ENCODE measurements at regions not wholly inside any gene's neighbourhood (a gene's known extent, or its start where the extent isn't known, plus 50 kb on each side); places are given as distances from the start of the nearest gene placed in this dataset.

DNA sequence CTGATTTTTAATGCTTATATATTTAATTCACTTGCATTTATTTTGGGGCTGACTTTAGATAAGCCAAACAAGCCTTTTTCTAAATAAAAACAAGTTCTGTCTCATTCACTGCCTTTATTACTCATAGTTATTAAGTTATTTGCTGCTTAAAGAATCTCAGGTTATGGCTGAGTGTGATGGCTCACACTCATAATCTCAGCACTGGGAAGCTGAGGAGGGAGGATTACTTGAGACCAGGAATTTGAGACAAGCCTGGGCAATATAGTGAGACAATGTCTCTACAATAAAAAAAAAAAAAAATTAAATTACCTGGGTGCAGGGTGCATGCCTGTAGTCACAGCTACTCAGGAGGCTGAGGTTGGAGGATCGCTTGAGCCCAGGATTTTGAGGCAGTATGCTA lies 85.0 kb upstream of the MAN2A1 start:
- TF ChIP-seq, protein P1, sequence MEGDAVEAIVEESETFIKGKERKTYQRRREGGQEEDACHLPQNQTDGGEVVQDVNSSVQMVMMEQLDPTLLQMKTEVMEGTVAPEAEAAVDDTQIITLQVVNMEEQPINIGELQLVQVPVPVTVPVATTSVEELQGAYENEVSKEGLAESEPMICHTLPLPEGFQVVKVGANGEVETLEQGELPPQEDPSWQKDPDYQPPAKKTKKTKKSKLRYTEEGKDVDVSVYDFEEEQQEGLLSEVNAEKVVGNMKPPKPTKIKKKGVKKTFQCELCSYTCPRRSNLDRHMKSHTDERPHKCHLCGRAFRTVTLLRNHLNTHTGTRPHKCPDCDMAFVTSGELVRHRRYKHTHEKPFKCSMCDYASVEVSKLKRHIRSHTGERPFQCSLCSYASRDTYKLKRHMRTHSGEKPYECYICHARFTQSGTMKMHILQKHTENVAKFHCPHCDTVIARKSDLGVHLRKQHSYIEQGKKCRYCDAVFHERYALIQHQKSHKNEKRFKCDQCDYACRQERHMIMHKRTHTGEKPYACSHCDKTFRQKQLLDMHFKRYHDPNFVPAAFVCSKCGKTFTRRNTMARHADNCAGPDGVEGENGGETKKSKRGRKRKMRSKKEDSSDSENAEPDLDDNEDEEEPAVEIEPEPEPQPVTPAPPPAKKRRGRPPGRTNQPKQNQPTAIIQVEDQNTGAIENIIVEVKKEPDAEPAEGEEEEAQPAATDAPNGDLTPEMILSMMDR (IDR thresholded peaks at IDR 0.05; ENCODE audit: insufficient read depth, low read length, missing control alignments) = no peak
- H3K4me3 ChIP-seq (ENCODE audit: low read depth, low read length) = no peak overlapping the region
- DNase-seq (ENCODE audit: low read depth, low spot score) = no peak
- CTCF ChIA-PET = no interaction called here
- POLR2A ChIA-PET = no interaction called here

DNA sequence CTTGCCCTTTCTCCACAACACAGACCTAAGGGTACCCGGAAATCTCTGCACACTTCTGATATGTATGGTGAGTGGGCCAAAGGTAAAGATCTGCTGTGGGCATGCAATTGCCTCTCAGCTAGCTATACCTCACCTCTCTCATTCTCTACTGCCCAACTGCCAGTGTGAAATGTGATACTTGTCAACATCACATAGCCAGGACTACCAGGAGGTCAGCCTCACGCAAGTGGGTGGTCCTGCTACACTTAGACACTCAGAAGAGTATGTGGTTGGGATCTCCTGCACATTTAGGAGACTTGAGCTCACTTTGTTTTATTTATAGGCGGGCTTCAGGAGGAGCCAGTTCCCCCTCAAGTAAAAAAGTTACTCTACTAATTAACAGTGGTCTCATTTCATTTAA lies 88.0 kb upstream of the MAN2A1 start:
- POLR2A ChIA-PET = no interaction called here
- CTCF ChIA-PET = no interaction called here
- no peak overlapping the region for H3K4me3 ChIP-seq (ENCODE audit: low read depth, low read length)
- no peak for DNase-seq (ENCODE audit: low read depth, low spot score)
- TF ChIP-seq, protein P1 (IDR thresholded peaks at IDR 0.05; ENCODE audit: insufficient read depth, low read length, missing control alignments) = no peak

DNA sequence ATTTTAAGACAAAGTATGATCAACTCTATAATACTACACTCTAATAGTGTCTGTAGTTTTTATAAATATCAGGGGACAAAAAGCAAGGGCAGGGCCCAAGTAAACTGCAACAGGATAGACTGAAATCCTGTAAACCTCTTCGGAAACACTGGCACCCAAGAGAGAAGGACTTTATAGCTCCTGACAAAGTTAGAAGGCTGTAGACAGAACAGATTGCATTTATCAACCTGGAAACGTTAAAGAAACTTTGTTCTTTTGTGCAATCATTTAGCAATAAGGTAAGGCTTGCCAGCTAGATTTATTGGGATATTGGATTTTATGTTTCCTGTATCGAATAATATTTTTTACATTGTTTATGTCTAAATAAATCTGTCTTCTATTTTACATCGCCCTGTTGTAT lies 91.8 kb upstream of the MAN2A1 start:
- DNase-seq (ENCODE audit: low read depth, low spot score) = no peak
- TF ChIP-seq, protein P1 (IDR thresholded peaks at IDR 0.05; ENCODE audit: insufficient read depth, low read length, missing control alignments) = no peak
- no peak overlapping the region for H3K4me3 ChIP-seq (ENCODE audit: low read depth, low read length)
- CTCF ChIA-PET = no interaction called here
- POLR2A ChIA-PET = no interaction called here

DNA sequence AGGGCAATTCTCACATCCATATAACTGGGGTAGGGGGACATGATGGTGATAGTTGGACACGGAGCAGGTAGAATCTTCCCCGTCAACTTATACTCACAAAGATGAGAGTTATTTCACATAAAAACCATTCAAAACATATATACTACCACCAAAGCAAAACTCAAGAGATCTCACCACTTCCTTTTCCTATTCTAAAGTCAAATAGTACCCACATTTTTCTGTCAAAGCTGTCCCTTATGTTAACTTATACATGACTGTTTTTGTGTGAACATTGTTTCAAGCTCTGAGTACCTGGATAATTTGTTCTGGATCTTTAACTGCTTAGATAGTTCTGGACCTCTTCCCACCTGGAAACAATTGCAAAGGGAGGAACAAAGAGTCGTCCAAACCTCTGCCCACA lies 95.5 kb upstream of the MAN2A1 start:
- ChIA-PET POLR2A (no interaction called here), CTCF (no interaction called here)
- no peak for DNase-seq (ENCODE audit: low read depth, low spot score)
- no peak overlapping the region for H3K4me3 ChIP-seq (ENCODE audit: low read depth, low read length)
- TF ChIP-seq, protein P1 (IDR thresholded peaks at IDR 0.05; ENCODE audit: insufficient read depth, low read length, missing control alignments) = no peak

DNA sequence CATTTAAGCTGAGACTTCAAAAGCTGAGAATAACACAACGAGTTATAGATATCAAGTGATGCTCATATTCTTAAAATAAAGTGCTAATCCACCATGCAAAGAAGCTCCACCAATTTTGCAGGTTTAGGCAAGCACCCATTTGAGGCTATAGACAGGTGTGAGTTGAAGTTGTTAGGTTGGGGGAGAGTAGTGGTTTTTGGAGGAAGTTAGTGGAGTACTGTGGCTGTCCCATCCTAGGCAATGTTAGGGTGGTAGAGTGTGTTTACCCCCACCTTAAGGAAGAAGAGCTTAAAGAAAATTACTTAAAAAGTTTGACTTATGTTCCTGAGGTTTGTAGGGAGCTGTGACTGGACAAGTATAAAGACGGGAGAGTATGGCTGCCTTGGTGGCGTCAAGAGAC lies 98.9 kb upstream of the MAN2A1 start:
- no peak for DNase-seq (ENCODE audit: low read depth, low spot score)
- H3K4me3 ChIP-seq (ENCODE audit: low read depth, low read length) = no peak overlapping the region
- POLR2A ChIA-PET = no interaction called here
- TF ChIP-seq, protein P1 (IDR thresholded peaks at IDR 0.05; ENCODE audit: insufficient read depth, low read length, missing control alignments) = no peak
- CTCF ChIA-PET = interaction anchor here (1.3 kb wide), 1 partner anchor 10 kb away, joined by 4 read pairs; no protein-coding TSS in a partner anchor

DNA sequence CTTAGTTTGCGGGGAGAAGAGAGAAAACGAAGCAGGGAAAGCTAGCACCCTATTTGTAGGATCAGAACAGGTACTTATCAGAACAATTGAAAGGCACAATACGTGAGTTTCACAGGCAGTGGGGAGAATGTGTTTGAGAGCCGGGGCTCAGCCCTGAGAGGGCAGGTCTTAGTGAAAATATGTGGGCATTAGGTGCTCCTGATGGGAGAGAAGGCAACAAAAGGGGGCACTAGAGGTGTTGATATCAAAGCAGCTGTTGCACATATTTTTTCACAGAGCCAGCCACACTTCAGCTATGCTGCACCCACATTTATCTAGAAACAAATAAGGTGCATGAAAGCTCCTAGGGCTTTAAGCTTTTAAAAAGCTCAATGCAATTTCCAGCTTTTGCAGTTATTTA lies 99.7 kb upstream of the MAN2A1 start:
- TF ChIP-seq, protein P1 (IDR thresholded peaks at IDR 0.05; ENCODE audit: insufficient read depth, low read length, missing control alignments) = no peak
- ChIA-PET POLR2A (no interaction called here), CTCF (interaction anchor here (1.3 kb wide), 1 partner anchor 9 kb away, joined by 4 read pairs; no protein-coding TSS in a partner anchor)
- DNase-seq (ENCODE audit: low read depth, low spot score) = no peak
- H3K4me3 ChIP-seq (ENCODE audit: low read depth, low read length) = no peak overlapping the region

Data from AG04449 (cell line).